GM06990 (cell line): ENCODE measurements at regions not wholly inside any gene's neighbourhood (a gene's known extent, or its start where the extent isn't known, plus 50 kb on each side); places are given as distances from the start of the nearest gene placed in this dataset.

Experiments used
- DNase-seq: peaks from one replicate; pipeline ENCODE4 v3.0.0-alpha.2; 2011; ENCODE audit not compliant: insufficient read length; ENCODE audit errors: extremely low read depth
- H3K27me3 ChIP-seq: replicated peaks from 2 replicates; pipeline ENCODE4 v1.6.0; 2011; ENCODE audit warnings: low read length; ENCODE audit not compliant: control insufficient read depth, insufficient read depth
- H3K36me3 ChIP-seq: 2 replicates; pipeline ENCODE4 v1.5.1; 2011; ENCODE audit warnings: low read length; ENCODE audit not compliant: control insufficient read depth, insufficient read depth
- H3K4me3 ChIP-seq: replicated peaks from 2 replicates; pipeline ENCODE4 v1.5.1; 2011; ENCODE audit warnings: low read depth, mild to moderate bottlenecking, control low read depth, low read length
- CTCF ChIP-seq: IDR thresholded peaks from 2 replicates; pipeline ENCODE4 v1.5.1; 2011; ENCODE audit warnings: low read length, control low read depth, mild to moderate bottlenecking, inconsistent platforms; ENCODE audit not compliant: insufficient read depth, poor library complexity, severe bottlenecking

- no peaks in the 10 kb centered on the region for H3K27me3 ChIP-seq
- no peak for DNase-seq
- no peak overlapping the region for H3K4me3 ChIP-seq
- TF ChIP-seq CTCF, result no peak
- no peaks in the 10 kb centered on the region for H3K36me3 ChIP-seq
Measured at GRCh38 chr12:34295366-34296142, 273.3 kb downstream of the ALG10 start.

DNA sequence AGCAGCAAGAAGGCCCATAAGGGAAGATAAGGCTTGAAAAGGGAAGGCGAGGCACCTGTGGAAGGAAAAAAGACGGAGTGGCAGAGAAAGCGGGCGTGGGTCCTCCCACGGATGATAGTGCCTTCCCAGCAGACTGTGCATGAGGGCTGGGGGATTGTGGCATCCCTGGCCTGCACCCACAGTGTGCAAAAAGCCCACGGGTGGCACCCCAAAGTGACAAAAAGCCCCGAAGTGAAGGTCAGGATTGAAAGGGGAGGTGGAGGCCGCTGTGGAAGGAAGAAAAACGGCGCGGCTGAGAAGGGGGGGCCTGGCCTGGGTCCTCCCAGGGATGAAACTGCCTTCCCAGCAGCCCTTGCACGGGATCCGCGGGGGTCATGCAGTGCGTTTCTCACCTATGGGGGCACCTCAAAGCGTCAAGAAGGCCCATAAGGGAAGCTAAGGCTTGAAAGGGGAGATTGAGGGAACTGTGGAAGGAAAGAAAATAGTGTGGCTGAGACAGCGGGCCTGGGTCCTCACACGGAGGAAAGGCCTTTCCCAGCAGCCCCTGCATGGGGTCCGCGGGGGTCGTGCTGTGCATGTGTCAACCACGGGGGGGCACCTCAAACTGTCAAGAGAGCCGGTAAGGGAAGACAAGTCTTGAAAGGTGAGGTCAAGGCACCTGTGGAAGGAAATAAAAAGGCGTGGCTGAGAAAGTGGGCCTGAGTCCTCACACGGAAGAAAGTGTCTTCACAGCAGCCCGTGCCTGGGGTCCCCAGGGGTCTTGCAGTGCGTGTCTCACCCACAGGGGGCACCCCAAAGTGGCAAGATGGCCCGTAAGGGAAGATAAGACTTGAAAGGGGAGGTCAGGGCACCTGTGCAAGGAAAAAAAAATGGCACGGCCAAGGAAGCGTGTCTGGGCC, 274.1 kb downstream of the ALG10 start:
- no peak for TF ChIP-seq CTCF
- H3K36me3 ChIP-seq, result no peaks in the 10 kb centered on the region
- no peak overlapping the region for H3K4me3 ChIP-seq
- no peak for DNase-seq
- H3K27me3 ChIP-seq, result no peaks in the 10 kb centered on the region

DNA sequence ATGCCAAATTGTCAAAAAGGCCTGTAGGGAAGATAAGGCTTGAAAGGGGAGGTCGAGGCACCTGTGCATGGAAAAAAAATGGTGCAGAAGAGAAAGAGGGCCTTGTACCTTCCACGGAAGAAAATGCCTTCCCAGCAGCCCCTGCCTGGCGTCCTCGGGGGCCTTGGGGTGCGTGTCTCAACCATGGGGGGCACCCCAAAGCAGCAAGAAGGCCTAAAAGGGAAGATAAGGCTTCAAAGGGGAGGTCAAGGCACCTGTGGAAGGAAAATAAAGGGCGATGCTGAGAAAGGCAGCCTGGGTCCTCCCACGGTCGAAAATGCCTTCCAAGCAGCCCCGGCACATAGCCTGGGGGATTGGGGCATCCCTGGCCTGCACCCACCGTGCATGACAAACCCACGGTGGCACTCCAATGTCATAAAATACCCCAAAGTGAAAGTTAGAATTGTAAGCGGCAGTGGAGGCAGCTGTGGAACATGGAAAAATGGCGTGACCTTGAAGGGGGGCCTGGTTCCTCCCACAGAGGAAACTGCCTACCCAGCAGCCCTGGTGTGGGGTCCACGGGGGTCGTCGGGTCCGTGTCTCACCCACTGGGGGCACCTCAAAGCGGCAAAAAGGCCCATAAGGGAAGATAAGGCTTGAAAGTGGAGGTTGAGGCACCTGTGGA, 275.0 kb downstream of the ALG10 start:
- H3K27me3 ChIP-seq, result no peaks in the 10 kb centered on the region
- H3K4me3 ChIP-seq, result no peak overlapping the region
- H3K36me3 ChIP-seq, result no peaks in the 10 kb centered on the region
- no peak for TF ChIP-seq CTCF
- no peak for DNase-seq

GRCh38 chr12:34297790-34298164, 275.5 kb downstream of the ALG10 start:
- Histone ChIP-seq H3K27me3 (no peaks in the 10 kb centered on the region), H3K36me3 (no peaks in the 10 kb centered on the region), H3K4me3 (no peak overlapping the region)
- no peak for DNase-seq
- TF ChIP-seq CTCF, result no peak

DNA sequence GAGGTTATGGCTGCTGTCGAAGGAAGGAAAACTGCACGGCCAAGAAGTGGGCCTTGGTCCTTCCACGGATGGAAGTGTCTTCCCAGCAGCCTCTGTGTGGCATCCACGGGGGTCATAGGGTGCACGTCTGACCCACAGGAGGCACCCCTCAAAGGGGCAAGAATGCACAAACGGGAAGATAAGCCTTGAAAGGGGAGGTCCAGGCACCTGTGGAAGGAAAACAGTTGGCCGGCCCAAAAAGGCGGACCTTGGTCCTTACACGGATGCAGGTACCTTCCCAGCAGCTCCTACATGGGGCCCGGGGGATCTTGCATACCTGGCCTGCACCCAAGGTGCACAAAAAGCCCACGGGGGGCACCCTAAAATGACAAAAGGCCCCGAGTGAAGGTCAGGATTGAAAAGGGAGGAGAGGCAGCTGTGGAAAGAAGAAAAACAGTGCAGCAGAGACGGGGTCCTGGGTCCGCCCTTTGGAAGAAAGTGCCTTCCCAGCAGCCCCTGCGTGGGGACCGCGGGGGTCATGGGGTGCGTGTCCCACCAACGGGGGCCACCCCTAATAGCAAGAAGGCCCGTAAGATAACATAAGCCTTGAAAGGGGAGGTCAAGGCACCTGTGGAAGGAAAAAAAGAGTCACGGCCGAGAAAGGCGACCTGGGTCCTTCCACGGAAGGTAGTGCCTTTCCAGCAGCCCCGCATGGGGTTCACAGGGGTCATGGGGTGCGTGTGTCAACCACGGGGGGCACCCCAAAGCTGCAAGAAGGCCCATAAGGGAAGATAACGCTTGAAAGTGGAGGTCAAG, 276.1 kb downstream of the ALG10 start:
- Histone ChIP-seq H3K36me3 (no peaks in the 10 kb centered on the region), H3K4me3 (no peak overlapping the region), H3K27me3 (no peaks in the 10 kb centered on the region)
- no peak for TF ChIP-seq CTCF
- no peak for DNase-seq
